ENCODE measurements at regions not wholly inside any gene's neighbourhood (a gene's known extent, or its start where the extent isn't known, plus 50 kb on each side); places are given as distances from the start of the nearest gene placed in this dataset.

DNA sequence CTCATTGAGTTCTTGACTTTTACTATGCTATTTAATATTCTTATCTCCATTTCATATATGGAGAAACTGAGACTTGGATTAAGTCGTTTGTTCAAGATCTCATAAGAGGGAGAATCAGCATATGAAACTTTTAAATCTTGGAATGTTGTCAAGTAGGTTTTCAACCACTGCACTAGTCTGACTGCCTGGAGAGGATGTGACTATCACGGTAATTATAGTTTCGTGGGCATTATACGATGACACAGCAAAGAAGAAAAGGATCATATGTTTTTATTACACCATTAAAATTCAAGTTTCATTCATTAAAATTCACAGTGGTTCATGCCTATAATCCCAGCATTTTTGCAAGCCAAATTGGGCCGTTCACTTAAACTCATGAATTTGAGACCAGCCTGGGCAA, 555.2 kb downstream of the SLITRK1 start:
- peak; percentile 64; the same call in 1 of the 2 replicates for TF ChIP-seq POLR2AphosphoS5 (IDR thresholded peaks at IDR 0.05; ENCODE audit: borderline replicate concordance, low read depth, low read length)
- no peak for TF ChIP-seq FOXP2 (optimal IDR thresholded peaks at IDR 0.05; ENCODE audit: control extremely low read depth, extremely low read length, insufficient read depth)
- no peak for TF ChIP-seq EZH2 (IDR thresholded peaks at IDR 0.05)

Measured in SK-N-MC (cell line).